IPS-NIHi7 (cell line): ENCODE measurements at regions not wholly inside any gene's neighbourhood (a gene's known extent, or its start where the extent isn't known, plus 50 kb on each side); places are given as distances from the start of the nearest gene placed in this dataset.
"Not testable (repeated sequence)": the region's sequence is repeated elsewhere in the genome, so short reads cannot be mapped to it uniquely, and the experiment has no call there.

Experiments
- DNase-seq: peaks from one replicate; pipeline ENCODE4 v3.0.0; 2012; ENCODE audit warnings: mixed read lengths; ENCODE audit errors: extremely low spot score

DNA sequence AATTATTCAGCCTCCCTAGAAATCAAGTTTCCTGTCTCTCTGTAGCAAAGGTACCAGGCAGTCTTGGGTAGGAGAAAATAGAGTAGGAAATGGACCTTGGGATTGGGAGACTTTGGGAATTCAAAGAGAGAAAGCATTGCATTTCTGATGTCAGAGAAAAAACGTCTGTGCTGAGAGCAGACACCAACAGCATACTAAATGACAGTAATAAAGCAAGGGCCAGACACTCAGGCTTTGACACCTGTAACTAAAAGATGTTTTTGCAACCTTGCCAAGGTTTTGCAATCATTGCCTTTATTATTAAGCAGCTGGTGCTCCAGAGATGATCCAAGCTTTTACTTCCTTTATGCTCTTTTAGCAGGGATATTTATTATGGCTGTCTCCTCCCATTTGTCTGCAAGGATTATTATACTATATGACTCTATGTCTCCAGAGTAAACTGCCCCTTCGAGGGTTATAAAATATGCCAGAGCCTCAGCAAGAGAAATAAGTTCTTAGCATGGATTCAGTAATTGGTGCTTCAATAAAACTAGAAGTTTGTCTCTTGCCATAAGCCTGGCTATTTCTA is 85.2 kb upstream of the GRAMD1B start:
- no peak for DNase-seq

GRCh38 chr11:123344188-123344587 is 85.9 kb upstream of the GRAMD1B start:
- not testable (repeated sequence) for DNase-seq

DNA sequence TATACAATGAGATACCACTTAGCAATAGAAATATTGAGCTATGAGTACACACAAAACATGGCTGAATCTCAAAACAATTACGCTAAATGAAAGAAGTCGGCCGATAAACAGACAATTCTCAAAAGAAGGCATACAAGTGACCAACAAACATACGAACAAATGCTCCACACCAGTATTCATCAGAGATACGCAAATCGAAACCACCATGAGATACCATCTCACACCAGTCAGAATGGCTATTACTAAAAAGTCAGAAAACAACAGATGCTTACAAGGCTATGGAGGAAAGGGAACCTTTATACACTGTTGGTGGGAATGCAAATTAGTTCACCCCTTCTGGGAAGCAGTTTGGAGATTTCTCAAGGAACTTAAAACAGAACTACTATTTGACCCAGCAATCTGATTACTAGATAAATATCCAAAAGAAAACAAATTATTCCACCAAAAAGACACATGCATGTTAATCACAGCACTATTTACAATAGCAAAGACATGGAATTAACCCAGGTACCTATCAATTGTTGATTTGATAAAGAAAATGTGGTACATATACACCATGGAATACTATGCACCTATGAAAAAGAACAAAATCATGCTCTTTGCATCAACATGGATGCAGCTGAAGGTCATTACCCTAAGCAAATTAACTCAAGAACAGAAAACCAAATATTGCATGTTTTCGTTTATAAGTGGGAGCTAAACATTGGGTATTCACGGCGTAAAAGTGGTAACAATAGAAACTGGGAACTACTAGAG is 90.9 kb upstream of the GRAMD1B start:
- no peak for DNase-seq

DNA sequence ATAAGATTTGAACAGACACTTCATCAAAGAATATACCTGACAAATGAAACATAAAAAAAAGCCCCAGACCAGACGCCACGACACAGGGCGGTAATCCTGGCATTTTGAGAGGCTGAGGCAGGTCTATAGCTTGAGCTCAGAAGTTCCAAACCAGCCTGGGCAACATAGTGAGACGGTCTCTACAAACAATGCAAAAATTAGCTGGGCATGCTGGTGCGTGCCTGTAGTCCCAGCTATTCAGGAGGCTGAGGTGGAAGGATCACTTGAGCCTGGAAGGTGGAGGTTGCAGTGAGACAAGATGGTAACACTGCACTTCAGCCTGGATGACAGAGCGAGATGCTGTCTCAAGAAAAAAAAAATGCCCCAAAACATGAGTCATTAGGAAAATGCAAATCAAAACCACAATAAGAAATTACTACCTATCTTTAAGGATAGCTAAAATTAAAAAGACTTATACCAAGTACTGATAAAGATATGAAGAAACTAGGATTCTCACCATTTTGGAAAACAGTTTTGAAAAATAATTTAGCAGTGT is 91.7 kb upstream of the GRAMD1B start:
- DNase-seq = no peak

DNA sequence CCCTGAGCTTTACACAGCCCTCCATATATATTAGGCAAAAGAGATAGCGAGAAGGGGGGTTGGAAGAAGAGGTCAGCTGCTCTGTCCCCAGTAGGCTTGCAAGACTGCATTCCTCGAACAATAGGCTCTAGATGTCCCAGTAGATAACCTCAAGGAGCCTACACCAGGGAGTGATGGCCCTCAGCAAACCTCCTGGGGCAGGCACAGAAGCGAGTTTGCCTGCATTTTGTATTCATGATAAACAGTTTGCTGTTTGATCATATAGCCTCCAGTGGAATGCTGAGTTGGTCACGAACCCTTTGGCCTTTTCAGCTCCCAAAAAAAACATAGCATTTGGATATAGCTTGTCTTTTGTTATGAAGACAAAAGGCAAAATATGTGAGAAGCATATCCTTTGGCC is 95.1 kb upstream of the GRAMD1B start:
- no peak for DNase-seq

GRCh38 chr11:123332577-123332976 is 97.5 kb upstream of the GRAMD1B start:
- not testable (repeated sequence) for DNase-seq

- DNase-seq = no peak
Measured at GRCh38 chr11:123330948-123331347, 99.1 kb upstream of the GRAMD1B start.

DNA sequence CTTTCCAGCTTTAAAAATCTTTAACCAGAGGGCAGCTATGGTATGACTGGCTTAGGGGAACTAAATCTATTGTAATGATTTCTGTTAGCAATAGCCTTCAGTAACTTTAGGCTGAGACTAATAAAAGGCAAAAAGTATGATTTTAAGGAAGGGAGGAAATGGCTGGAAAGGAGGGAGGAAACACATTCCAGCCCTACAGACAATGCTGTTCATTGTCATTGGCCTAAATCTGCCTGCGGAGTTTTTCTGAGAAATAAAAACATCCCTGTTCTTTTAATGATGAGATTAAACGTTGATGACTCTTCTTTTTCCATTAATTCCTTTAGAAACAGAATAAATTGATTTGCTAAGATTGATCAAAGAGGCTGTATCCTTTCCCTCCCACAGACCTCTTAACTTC is 99.6 kb upstream of the GRAMD1B start:
- DNase-seq = no peak

DNA sequence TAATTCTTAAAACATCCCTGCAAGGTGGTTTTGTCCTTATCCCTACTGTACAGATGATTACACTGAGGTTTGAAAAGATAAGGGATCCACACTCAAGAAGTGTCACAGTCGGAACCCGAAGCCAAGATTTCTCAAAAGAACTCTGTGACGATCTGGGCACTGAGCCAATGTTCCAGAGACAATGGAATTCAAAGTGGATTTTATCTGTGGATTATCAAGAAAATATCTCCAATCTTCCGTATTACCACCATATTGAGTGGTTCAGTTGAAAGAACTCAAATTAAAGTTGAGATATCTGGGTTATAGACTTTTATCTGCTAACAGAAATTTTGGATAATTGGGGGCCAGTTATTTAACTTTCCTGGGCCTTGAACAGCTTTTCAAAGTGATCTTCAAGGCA is 100.0 kb upstream of the GRAMD1B start:
- no peak for DNase-seq

DNA sequence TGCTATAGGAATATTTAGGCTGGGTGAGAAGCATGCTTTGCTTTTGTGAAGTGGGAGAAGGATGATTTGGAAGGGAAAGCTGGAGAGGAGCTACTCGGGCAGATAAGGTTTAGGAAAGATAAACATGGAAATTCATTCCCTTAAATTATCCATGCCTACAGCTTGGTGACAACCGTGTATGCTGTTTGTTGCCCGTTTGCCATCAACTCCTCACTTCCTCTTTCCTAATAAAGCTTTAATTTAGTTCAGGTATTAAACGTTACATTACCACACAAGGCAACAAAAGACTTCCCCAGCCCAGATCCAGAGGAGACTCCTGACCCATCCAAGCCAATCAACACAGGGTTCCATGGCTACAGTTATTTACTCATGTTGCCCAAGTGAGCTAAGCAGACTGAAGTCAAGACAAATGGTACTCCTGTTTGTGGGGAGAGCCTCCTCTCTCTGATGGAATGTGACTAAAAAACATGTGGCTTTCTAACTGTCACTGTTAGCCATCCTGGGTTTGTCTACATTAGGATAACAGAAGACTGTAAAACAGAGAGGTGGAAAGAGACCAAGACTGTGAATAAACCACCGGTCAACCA is 101.7 kb upstream of the GRAMD1B start:
- DNase-seq = no peak

DNA sequence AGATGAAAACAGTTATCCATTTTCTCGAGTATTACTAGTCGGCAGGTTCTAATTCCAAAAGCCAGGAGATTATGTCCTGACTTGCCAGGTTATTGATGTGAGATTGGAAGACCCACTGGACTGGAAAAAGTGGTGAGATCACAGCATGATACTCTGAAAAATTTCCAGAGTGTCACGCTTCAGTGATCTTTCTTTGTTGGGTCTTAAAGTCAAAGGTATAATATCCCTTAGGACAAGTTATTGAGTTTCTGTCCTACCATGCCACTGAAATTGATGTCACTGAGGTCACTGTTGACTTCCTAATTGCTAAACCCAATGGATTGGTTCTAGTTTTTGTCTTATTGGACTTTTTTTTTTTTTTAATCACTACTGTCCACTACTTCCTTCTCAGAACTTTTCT is 104.5 kb upstream of the GRAMD1B start:
- DNase-seq = no peak

DNA sequence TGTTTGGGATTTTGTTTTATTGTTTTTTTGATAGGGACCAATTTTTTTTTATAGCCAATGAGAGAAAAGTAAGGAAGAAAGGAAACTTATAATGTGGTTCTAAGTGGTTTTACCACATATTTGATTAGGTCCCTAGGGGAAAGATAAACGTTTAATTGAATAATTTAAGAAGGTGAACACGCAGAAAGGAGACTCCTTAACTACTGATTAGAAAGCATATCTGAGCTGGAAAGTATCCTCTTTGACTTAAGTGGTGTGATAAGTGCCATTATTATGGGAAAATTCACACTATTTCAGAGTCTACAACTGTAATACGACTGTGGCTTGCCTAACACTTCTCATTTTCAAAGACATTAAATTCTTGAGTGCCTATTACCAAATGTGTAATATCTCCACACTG is 106.5 kb upstream of the GRAMD1B start:
- no peak for DNase-seq

DNA sequence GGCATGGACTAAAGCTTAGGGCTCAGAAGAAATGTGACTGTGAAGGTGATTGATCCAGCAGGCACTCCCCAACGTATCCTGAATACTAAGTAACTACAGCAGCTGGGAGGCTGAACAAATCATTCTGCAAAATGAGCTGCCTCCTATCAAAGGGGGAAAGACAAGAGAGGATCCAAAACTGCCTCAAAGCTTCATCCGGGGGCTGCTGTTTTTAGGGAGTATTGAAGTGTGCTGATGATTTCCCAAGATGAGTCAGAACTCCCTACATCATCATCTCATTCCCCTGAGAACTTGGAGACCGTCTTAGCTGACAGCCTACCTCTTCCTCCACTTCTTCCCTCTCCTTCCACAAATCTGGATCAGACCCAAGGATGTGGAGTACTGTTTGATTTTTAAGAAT is 108.4 kb upstream of the GRAMD1B start:
- DNase-seq = no peak

- no peak for DNase-seq
Measured at GRCh38 chr11:123318623-123319022, 111.4 kb upstream of the GRAMD1B start.

GRCh38 chr11:123318132-123318531 is 111.9 kb upstream of the GRAMD1B start:
- DNase-seq = not testable (repeated sequence)

DNA sequence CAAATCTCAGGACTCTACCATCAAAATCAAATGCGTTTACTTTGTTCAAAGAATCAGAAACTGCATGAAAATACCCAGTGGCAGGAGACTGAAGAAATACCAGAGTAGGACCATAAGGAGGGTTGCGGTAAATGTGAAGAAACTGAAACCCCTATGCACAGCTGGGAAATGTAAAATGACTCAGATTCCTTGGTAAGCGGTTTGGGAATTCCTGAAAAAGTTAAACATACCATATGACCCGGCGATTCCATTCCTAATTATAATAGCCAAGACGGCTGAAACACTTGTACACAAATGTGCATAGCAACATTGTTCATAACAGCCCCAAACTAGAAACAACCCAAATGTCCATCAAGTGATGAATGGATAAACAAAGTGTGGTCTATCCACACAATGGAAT is 114.1 kb upstream of the GRAMD1B start:
- no peak for DNase-seq

DNA sequence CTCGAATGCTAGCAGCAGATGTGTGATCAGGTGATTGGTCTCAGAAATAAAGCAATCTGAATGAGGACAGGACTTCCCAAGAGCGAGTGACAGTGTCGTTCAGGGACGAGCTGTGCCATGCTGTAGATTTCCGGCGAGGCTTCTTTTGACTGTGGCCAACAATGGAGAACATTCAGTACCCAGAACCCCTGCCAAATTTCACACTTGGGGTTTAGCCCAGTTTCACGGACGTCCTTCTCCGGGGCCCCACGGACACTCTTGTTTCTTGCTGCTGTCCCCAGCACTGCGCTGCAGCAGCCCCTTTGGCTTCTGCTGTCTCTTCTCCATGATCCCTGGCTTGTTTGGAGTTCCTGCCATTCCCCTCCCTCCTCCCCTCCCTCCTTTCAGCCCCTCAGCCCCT is 115.1 kb upstream of the GRAMD1B start:
- no peak for DNase-seq

DNA sequence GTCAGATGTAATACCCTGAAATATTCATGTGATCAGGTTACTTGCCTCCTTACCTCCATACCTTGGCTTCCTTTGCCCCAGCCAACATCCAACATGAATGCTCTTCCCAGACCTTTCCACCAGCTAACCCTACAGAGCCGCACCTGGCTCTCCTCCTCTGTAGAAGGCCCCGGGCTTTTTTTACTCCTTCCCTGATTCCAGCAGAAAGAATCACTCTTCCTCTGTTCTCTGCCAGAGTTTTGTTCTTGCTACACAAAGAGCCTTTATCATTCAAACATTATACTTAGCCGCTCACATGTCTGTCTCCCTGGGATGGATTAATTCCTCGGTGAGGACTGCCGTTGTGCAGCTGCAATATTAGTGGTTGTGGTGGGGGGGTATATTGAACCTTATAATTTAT is 116.8 kb upstream of the GRAMD1B start:
- no peak for DNase-seq

- DNase-seq = no peak
Measured at GRCh38 chr11:123308077-123308476, 113.0 kb upstream of the CLMP start.

DNA sequence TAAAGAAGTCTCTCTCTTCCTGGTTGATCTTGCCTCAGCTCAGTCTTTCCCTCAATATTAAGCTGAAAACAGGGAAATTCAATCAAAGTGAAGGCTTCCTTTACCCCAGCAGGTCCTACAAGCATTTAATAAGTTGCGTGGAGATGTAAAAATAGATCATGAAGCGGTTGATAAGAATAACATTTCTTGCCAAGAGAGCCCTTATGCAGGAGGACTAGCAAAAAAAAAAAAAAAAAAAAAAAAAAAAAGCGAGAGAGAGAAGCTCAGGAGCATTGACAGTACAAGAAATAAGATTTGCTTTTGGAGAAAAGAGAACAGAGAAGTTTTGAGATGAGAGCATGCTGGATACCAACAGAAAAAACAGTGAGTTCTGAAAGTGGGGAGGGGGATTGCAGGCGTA is 112.2 kb upstream of the CLMP start:
- DNase-seq = no peak

DNA sequence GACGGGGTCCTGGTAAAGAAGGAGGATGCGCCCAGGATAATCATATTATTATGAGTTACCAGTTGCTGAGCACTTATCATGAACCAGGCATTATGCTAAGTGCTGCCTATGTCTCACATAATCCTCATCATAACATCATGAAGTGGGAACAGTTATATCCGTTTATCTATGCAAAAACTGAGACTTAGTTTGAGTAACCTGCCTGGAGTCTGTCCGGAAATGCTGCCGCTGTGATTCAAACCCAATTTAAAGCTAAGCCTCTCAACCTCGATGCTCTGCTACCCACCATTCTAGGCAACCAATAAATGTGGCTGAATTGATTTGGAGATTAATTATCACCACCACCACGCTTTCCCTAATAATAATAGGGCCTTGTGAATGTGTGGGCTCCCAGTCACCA is 111.5 kb upstream of the CLMP start:
- DNase-seq = no peak

DNA sequence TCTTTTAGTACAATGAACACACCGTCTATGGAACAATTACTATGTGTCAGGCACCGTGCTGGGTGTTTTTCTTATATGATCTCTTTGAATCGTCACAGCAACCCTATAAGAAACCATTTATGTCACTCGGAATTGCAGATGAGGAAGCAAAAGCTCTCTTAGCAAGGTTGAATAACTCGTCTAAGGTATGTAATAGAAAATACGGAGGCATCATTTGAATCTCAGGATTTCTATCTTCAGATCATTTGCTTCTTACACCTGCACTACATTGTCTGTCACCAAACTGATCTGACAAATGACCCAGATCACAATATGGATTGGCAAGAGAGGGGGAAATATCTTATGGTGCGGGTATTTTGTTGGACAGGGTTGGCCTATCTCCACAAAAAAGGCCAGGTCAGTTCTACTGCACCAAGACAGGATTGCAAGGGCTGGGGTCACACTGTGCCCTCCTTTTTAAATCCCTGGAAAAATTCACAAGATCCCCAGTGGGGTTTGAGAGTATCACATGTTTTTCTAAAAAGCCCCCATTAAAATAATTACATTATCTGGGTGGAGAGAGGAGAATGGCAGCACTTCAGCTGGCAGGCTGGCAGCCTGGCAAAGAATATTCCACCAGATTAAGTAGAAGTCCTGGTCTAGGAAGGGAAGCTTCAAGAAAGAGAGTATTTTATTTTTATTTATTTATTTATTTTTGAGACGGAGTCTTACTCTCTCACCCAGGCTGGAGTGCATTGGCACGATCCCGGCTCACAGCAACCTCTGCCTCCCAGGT is 110.7 kb upstream of the CLMP start:
- no peak for DNase-seq
